Tibial artery (tissue), 4 donors: ENCODE measurements at regions not wholly inside any gene's neighbourhood (a gene's known extent, or its start where the extent isn't known, plus 50 kb on each side); places are given as distances from the start of the nearest gene placed in this dataset.

Experiments
- DNase-seq, 2 donors: peaks; one replicate each; pipeline ENCODE4 v3.0.0-alpha.2; 2019
- H3K27ac ChIP-seq, 2 donors: fragments of 200-600 bp; sonication (generic) in 1 of 2; 1 replicate in 1 of 2; 2 replicates in 1 of 2; pipeline ENCODE4 v1.5.1; 2018 to 2019; ENCODE audit warnings: mild to moderate bottlenecking in 1 of 2
- H3K27me3 ChIP-seq, 2 donors: fragments of 200-600 bp; sonication (generic) in 1 of 2; one replicate each; pipeline versions ENCODE4 v1.5.1 to v1.6.0; 2016 to 2019
- H3K36me3 ChIP-seq, 3 donors: fragments of 200-600 bp; sonication (generic) in 2 of 3; one replicate each; pipeline ENCODE4 v1.5.1; 2016 to 2019; ENCODE audit warnings: mild to moderate bottlenecking in 2 of 3
- H3K4me1 ChIP-seq, 4 donors: fragments of 200-600 bp; sonication (generic) in 2 of 4; 1 replicate in 3 of 4; 2 replicates in 1 of 4; pipeline ENCODE4 v1.5.1; 2016 to 2019
- H3K4me3 ChIP-seq, 2 donors: fragments of 200-600 bp; sonication (generic) in 1 of 2; 1 replicate in 1 of 2; 2 replicates in 1 of 2; pipeline ENCODE4 v1.5.1; 2018 to 2019; ENCODE audit warnings: mild to moderate bottlenecking in 2 of 2
- H3K9me3 ChIP-seq, 3 donors: fragments of 200-600 bp; sonication (generic) in 1 of 3; one replicate each; pipeline ENCODE4 v1.5.1; 2016 to 2019
- intact Hi-C: fragments of 100-400 bp; cut with DNase I; formaldehyde crosslinking; loops from one replicate; pipeline ENCODE4 v1.15.0; 2023; ENCODE audit warnings: low total_unique reads
- TF ChIP-seq, protein P1 (sequence below), 2 experiments: fragments of 200-600 bp in 1 of 2; fragments of 450-650 bp in 1 of 2; IDR thresholded peaks; one replicate each; pipeline ENCODE4 v1.5.1; 2017 to 2019; ENCODE audit warnings: antibody characterized with exemption in 2 of 2, mild to moderate bottlenecking in 1 of 2, moderate library complexity in 1 of 2

DNA sequence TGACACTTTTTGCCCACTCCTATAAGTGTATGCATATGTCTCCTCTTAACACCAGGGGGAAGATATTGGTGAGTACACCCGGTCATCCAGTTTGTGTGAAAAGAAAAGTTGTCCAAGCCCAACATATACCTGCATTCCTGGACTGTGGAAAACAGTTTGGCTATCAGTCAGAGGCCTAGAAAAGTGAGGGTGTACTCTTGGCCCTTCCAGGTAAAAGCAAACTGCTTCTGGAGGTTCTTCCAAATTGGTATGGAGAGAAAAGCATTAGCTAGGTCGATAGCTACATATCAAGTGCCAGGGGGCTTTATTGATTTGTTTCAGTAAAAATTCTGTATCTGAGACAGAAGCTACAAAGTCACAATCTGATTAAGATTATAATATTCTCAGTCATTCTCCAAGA is 144.0 kb downstream of the SPTSSA start:
- no peaks in the 10 kb centered on the region for H3K9me3 ChIP-seq
- intact Hi-C loops = no loop called here

DNA sequence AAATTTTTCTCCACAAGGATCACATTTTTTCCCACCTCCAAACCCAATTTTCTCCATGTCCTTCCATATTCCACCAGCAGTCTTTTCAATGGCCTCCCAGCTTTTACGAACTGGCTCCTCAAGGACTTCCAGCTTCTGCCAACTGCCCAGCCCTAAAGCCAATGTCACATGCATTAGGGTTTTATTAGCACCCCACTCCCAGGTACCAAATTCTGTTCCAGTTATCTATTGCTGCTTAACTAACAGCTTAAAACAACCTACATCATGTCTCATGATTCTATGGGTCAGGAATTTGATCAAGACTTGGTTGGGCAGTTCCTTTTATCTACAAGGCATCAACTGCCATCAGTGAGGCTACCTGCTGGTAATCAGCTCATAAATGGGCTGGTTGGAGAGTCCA is 151.3 kb downstream of the SPTSSA start:
- no peak overlapping the region for H3K4me3 ChIP-seq
- no peaks in the 10 kb centered on the region for H3K36me3 ChIP-seq
- TF ChIP-seq, protein P1, sequence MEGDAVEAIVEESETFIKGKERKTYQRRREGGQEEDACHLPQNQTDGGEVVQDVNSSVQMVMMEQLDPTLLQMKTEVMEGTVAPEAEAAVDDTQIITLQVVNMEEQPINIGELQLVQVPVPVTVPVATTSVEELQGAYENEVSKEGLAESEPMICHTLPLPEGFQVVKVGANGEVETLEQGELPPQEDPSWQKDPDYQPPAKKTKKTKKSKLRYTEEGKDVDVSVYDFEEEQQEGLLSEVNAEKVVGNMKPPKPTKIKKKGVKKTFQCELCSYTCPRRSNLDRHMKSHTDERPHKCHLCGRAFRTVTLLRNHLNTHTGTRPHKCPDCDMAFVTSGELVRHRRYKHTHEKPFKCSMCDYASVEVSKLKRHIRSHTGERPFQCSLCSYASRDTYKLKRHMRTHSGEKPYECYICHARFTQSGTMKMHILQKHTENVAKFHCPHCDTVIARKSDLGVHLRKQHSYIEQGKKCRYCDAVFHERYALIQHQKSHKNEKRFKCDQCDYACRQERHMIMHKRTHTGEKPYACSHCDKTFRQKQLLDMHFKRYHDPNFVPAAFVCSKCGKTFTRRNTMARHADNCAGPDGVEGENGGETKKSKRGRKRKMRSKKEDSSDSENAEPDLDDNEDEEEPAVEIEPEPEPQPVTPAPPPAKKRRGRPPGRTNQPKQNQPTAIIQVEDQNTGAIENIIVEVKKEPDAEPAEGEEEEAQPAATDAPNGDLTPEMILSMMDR (IDR thresholded peaks at IDR 0.05) = no peak
- no peak overlapping the region for H3K27ac ChIP-seq
- no peak for DNase-seq
- H3K4me1 ChIP-seq = no peaks in the 10 kb centered on the region
- H3K27me3 ChIP-seq = no peaks in the 10 kb centered on the region
- intact Hi-C loops = no loop called here
- H3K9me3 ChIP-seq = no peaks in the 10 kb centered on the region

More for the DNA sequence above, 144.0 kb downstream of the SPTSSA start:
- Histone ChIP-seq H3K27me3 (no peaks in the 10 kb centered on the region), H3K27ac (no peak overlapping the region), H3K4me3 (no peak overlapping the region), H3K4me1 (no peaks in the 10 kb centered on the region), H3K36me3 (no peaks in the 10 kb centered on the region)
- no peak for DNase-seq
- TF ChIP-seq, protein P1 (IDR thresholded peaks at IDR 0.05) = no peak

DNA sequence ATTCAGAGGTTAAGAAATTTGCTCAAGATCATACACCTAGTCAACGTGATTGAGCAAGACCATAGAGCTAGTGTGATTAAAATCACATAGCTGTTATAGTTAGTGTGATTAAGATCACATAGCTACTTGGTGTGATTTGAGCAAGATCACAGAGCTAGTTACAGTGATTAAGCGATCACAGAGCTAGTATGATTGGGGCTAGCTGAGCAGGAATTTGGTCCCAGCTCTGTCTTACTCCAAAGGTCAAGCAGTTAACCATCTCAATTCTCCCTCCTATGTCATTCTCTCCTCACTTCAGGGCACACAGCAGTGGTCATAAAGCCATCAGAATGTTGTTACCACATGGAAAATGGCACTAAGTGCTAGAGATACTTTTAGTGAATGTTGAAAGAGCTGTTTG is 158.2 kb downstream of the SPTSSA start:
- Histone ChIP-seq H3K9me3 (no peaks in the 10 kb centered on the region), H3K27me3 (no peaks in the 10 kb centered on the region), H3K4me3 (no peak overlapping the region), H3K4me1 (no peaks in the 10 kb centered on the region), H3K27ac (no peak overlapping the region), H3K36me3 (no peaks in the 10 kb centered on the region)
- intact Hi-C loops = no loop called here
- TF ChIP-seq, protein P1 (IDR thresholded peaks at IDR 0.05) = no peak
- DNase-seq = no peak

DNA sequence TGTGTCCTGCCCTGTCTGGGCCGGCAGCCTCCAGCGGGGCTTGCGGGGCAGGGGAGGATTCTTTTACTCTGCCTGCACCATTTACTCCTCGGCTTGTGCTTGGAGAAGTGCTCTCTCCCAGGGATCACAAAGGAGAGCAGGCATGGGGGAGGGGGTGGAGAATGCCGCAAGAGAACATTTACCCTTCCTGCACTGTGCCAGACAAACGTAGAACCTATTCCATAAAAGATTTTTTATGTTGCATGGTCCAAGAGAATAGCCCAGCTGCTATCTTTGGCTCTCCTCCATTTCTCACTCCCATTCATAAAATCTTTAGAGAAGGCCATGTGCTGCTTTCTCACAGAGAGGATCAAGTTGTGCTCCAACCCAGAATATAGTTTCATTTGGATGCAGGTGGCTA is 159.4 kb downstream of the SPTSSA start:
- Histone ChIP-seq H3K27ac (no peak overlapping the region), H3K9me3 (no peaks in the 10 kb centered on the region), H3K4me3 (no peak overlapping the region), H3K4me1 (no peaks in the 10 kb centered on the region), H3K36me3 (no peaks in the 10 kb centered on the region), H3K27me3 (no peaks in the 10 kb centered on the region)
- intact Hi-C loops = no loop called here
- no peak for DNase-seq
- TF ChIP-seq, protein P1 (IDR thresholded peaks at IDR 0.05) = no peak

DNA sequence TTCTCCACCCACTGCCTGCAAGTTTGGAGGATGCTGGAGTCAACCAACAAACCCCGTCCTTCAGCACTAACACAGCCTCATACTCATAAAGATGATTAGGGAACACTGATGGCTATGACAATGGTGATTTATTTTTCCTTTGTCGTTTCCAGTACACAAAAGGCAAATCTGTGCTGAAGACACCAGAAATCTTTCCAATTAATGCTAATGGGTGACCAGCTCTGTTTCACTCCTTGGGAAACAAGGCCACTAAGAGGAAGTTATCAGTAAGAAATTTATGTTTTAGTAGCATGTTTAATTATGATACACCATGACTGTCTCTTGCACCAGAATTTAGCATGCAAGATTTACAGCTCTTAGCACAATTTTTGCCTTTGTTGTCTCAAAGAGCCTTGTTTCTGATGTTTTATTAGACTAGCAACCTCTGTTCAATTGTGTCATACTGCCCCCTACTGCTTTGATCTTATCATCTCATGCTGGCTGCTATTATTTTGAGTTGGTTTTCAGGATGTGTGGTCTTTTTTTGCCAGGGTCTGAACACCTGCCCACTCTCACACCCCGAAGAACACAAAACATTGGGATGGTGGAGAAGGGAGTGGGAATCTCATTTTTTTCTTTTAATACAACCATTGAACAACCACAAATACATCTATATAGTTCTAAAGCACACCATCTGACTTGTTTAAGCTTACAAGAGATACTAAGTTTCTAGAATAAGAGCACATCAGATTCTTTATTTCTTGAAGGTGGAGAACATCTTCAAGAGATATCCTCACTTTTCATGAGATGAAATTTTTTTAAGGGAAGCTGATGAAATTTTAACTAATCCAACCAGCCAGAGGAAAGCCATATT is 160.9 kb downstream of the SPTSSA start:
- TF ChIP-seq, protein P1 (IDR thresholded peaks at IDR 0.05) = peak; percentile 27 to 36
- no peaks in the 10 kb centered on the region for H3K27me3 ChIP-seq

More for the DNA sequence above, 160.9 kb downstream of the SPTSSA start:
- Histone ChIP-seq H3K9me3 (no peaks in the 10 kb centered on the region), H3K4me3 (no peak overlapping the region), H3K27ac (no peak overlapping the region), H3K4me1 (no peaks in the 10 kb centered on the region), H3K36me3 (no peaks in the 10 kb centered on the region)
- no peak for DNase-seq
- intact Hi-C loops = no loop called here
